ENCODE measurements at regions not wholly inside any gene's neighbourhood (a gene's known extent, or its start where the extent isn't known, plus 50 kb on each side); places are given as distances from the start of the nearest gene placed in this dataset.

- no peak for TF ChIP-seq CTCF (IDR thresholded peaks at IDR 0.05)
- no peak for TF ChIP-seq POLR2AphosphoS5 (IDR thresholded peaks at IDR 0.05)
These were observed 171.1 kb upstream of the SPTLC3 start for GRCh38 chr20:12837646-12838045.
